Neural progenitor cell (in vitro differentiated cells): ENCODE measurements at regions not wholly inside any gene's neighbourhood (a gene's known extent, or its start where the extent isn't known, plus 50 kb on each side); places are given as distances from the start of the nearest gene placed in this dataset.

Source experiments
- DNase-seq: peaks from one replicate; pipeline ENCODE4 v3.0.0-alpha.2; 2016; ENCODE audit warnings: low spot score
- H2AFZ ChIP-seq: fragments of 200-600 bp; sonication (generic); replicated peaks from 2 replicates; pipeline ENCODE4 v1.6.1; 2016; ENCODE audit warnings: antibody characterized with exemption
- H3F3A ChIP-seq: fragments of 200-600 bp; sonication (generic); 2 replicates; pipeline ENCODE4 v1.6.1; 2016; ENCODE audit warnings: antibody characterized with exemption, low read depth
- H3K27ac ChIP-seq: fragments of 200-600 bp; sonication (generic); 2 replicates; pipeline ENCODE4 v1.5.1; 2016; ENCODE audit warnings: mild to moderate bottlenecking
- H3K27me3 ChIP-seq: fragments of 200-600 bp; sonication (generic); 2 replicates; pipeline ENCODE4 v1.6.1; 2016; ENCODE audit warnings: mild to moderate bottlenecking, moderate library complexity
- H3K36me3 ChIP-seq: fragments of 200-600 bp; sonication (generic); 2 replicates; pipeline ENCODE4 v1.5.1; 2016
- H3K4me1 ChIP-seq: fragments of 200-600 bp; sonication (generic); 2 replicates; pipeline ENCODE4 v1.6.1; 2016; ENCODE audit warnings: mixed run types
- H3K4me2 ChIP-seq: fragments of 200-600 bp; sonication (generic); 2 replicates; pipeline ENCODE4 v1.6.1; 2016
- H3K4me3 ChIP-seq: fragments of 200-600 bp; sonication (generic); 2 replicates; pipeline ENCODE4 v1.5.1; 2016
- H3K79me2 ChIP-seq: fragments of 200-600 bp; sonication (generic); 2 replicates; pipeline ENCODE4 v1.6.1; 2016; ENCODE audit warnings: low read depth
- H3K9ac ChIP-seq: fragments of 200-600 bp; sonication (generic); 2 replicates; pipeline ENCODE4 v1.6.1; 2016
- H3K9me3 ChIP-seq: fragments of 200-600 bp; sonication (generic); 2 replicates; pipeline ENCODE4 v1.5.1; 2016; ENCODE audit warnings: low read depth
- H4K20me1 ChIP-seq: fragments of 200-600 bp; sonication (generic); 2 replicates; pipeline ENCODE4 v1.6.1; 2016; ENCODE audit warnings: low read depth
- H3K27ac Mint-ChIP-seq: 3 replicates; pipeline ENCODE4 v1.8.0; 2021; ENCODE audit warnings: mixed read lengths
- H3K27me3 Mint-ChIP-seq: 2 replicates; pipeline ENCODE4 v1.8.0; 2022; ENCODE audit warnings: low read depth, mild to moderate bottlenecking, inconsistent platforms, moderate library complexity, mixed read lengths; ENCODE audit not compliant: insufficient read depth
- H3K36me3 Mint-ChIP-seq: 3 replicates; pipeline ENCODE4 v1.8.0; 2021; ENCODE audit warnings: mixed read lengths
- H3K4me1 Mint-ChIP-seq: 3 replicates; pipeline ENCODE4 v1.8.0; 2021; ENCODE audit warnings: mixed read lengths
- H3K4me3 Mint-ChIP-seq: 3 replicates; pipeline ENCODE4 v1.8.0; 2021; ENCODE audit warnings: mild to moderate bottlenecking, moderate library complexity, mixed read lengths
- H3K9me3 Mint-ChIP-seq: 3 replicates; pipeline ENCODE4 v1.8.0; 2020; ENCODE audit warnings: mixed read lengths
- CTCF ChIP-seq: fragments of 200-600 bp; sonication (generic); IDR thresholded peaks from 2 replicates; pipeline ENCODE4 v1.5.1; 2017; ENCODE audit warnings: antibody characterized with exemption, mild to moderate bottlenecking
- EZH2 ChIP-seq: fragments of 200-600 bp; sonication (generic); IDR thresholded peaks from 2 replicates; pipeline ENCODE4 v1.6.1; 2017; ENCODE audit warnings: antibody characterized with exemption, mild to moderate bottlenecking, moderate library complexity
- EZH2phosphoT487 ChIP-seq: fragments of 200-600 bp; sonication (generic); IDR thresholded peaks from 2 replicates; pipeline ENCODE4 v1.6.1; 2017; ENCODE audit warnings: antibody characterized with exemption

- Histone ChIP-seq H3K27ac (no peak overlapping the region), H3K4me1 (peaks cover 11% of the 10 kb centered on the region), H3K9ac (no peak overlapping the region), H3F3A (no peaks in the 10 kb centered on the region), H3K4me2 (no peak overlapping the region), H3K79me2 (no peaks in the 10 kb centered on the region), H3K36me3 (no peaks in the 10 kb centered on the region), H2AFZ (no peak overlapping the region), H4K20me1 (no peaks in the 10 kb centered on the region), H3K27me3 (no peaks in the 10 kb centered on the region), H3K9me3 (no peaks in the 10 kb centered on the region), H3K4me3 (no peak overlapping the region)
- peaks cover 5% of the 10 kb centered on the region for H3K9me3 Mint-ChIP-seq
- H3K36me3 Mint-ChIP-seq, result no peaks in the 10 kb centered on the region
- no peak for DNase-seq
- H3K4me3 Mint-ChIP-seq, result no peak overlapping the region
- H3K27me3 Mint-ChIP-seq, result peaks cover 2% of the 10 kb centered on the region
- H3K27ac Mint-ChIP-seq, result no peak overlapping the region
- peaks cover 17% of the 10 kb centered on the region for H3K4me1 Mint-ChIP-seq
- TF ChIP-seq CTCF (no peak), EZH2phosphoT487 (no peak), EZH2 (no peak)
Measured at GRCh38 chr2:195595825-195596224, 61.2 kb upstream of the SLC39A10 start.

- Mint-ChIP-seq H3K4me3 (no peak overlapping the region), H3K27ac (no peak overlapping the region), H3K27me3 (peaks cover 2% of the 10 kb centered on the region), H3K36me3 (no peaks in the 10 kb centered on the region), H3K9me3 (peaks cover 5% of the 10 kb centered on the region), H3K4me1 (peaks cover 17% of the 10 kb centered on the region)
- TF ChIP-seq EZH2phosphoT487 (no peak), EZH2 (no peak), CTCF (no peak)
- Histone ChIP-seq H3K4me2 (no peak overlapping the region), H3K27ac (no peak overlapping the region), H3K27me3 (no peaks in the 10 kb centered on the region), H2AFZ (no peak overlapping the region), H3K79me2 (no peaks in the 10 kb centered on the region), H3K4me1 (peaks cover 11% of the 10 kb centered on the region), H3F3A (no peaks in the 10 kb centered on the region), H3K36me3 (no peaks in the 10 kb centered on the region), H3K9me3 (no peaks in the 10 kb centered on the region), H3K4me3 (no peak overlapping the region), H4K20me1 (no peaks in the 10 kb centered on the region), H3K9ac (no peak overlapping the region)
- DNase-seq, result no peak
Measured at GRCh38 chr2:195594919-195595694, 61.9 kb upstream of the SLC39A10 start.

- no peak overlapping the region for H3K9ac ChIP-seq
- H4K20me1 ChIP-seq, result no peaks in the 10 kb centered on the region
- H3K9me3 ChIP-seq, result no peaks in the 10 kb centered on the region
- H3K27me3 ChIP-seq, result no peaks in the 10 kb centered on the region
- no peaks in the 10 kb centered on the region for H3F3A ChIP-seq
- H3K36me3 ChIP-seq, result no peaks in the 10 kb centered on the region
- peaks cover 11% of the 10 kb centered on the region for H3K4me1 ChIP-seq
- Mint-ChIP-seq H3K36me3 (no peaks in the 10 kb centered on the region), H3K4me3 (no peak overlapping the region), H3K27me3 (peaks cover 2% of the 10 kb centered on the region), H3K27ac (no peak overlapping the region), H3K4me1 (peaks cover 17% of the 10 kb centered on the region), H3K9me3 (peaks cover 5% of the 10 kb centered on the region)
- no peaks in the 10 kb centered on the region for H3K79me2 ChIP-seq
- H3K4me2 ChIP-seq, result no peak overlapping the region
- H3K4me3 ChIP-seq, result no peak overlapping the region
- TF ChIP-seq EZH2, result no peak
- no peak overlapping the region for H2AFZ ChIP-seq
- no peak overlapping the region for H3K27ac ChIP-seq
- no peak for DNase-seq
Measured at GRCh38 chr2:195594248-195594647, 62.8 kb upstream of the SLC39A10 start.

GRCh38 chr2:195592105-195592504, 64.9 kb upstream of the SLC39A10 start:
- Histone ChIP-seq H3K9ac (no peak overlapping the region), H3K27me3 (no peaks in the 10 kb centered on the region), H3K27ac (peak overlapping the region; percentile 11), H2AFZ (peak overlapping the region; percentile 44), H3K36me3 (no peaks in the 10 kb centered on the region), H3F3A (no peaks in the 10 kb centered on the region), H3K4me3 (no peak overlapping the region), H3K4me1 (peaks cover 11% of the 10 kb centered on the region), H3K4me2 (peak overlapping the region; percentile 36), H3K79me2 (no peaks in the 10 kb centered on the region), H4K20me1 (no peaks in the 10 kb centered on the region), H3K9me3 (no peaks in the 10 kb centered on the region)
- peaks cover 5% of the 10 kb centered on the region for H3K9me3 Mint-ChIP-seq
- peaks cover 17% of the 10 kb centered on the region for H3K4me1 Mint-ChIP-seq
- no peaks in the 10 kb centered on the region for H3K36me3 Mint-ChIP-seq
- peaks cover 5% of the 10 kb centered on the region for H3K27me3 Mint-ChIP-seq
- no peak for TF ChIP-seq EZH2
- no peak for TF ChIP-seq EZH2phosphoT487
- no peak for TF ChIP-seq CTCF
- no peak overlapping the region for H3K27ac Mint-ChIP-seq
- peak; percentile 45 for DNase-seq
- no peak overlapping the region for H3K4me3 Mint-ChIP-seq
